Right lobe of liver (tissue), 4 donors: ENCODE measurements at regions not wholly inside any gene's neighbourhood (a gene's known extent, or its start where the extent isn't known, plus 50 kb on each side); places are given as distances from the start of the nearest gene placed in this dataset.

Source experiments
- CTCF ChIP-seq, 4 donors: fragments of 200-600 bp in 3 of 4; fragments of 450-650 bp in 1 of 4; IDR thresholded peaks; one replicate each; pipeline versions ENCODE4 v1.5.1 to v1.8.0; 2016 to 2022; ENCODE audit warnings: antibody characterized with exemption in 4 of 4, mild to moderate bottlenecking in 2 of 4
- POLR2A ChIP-seq: fragments of 450-650 bp; IDR thresholded peaks from one replicate; pipeline ENCODE4 v1.6.1; 2017; ENCODE audit warnings: antibody characterized with exemption, mild to moderate bottlenecking
- donor health status: DM: no; HTN: no; CAD: no.
- donor health status: DM: no; HTN: no; CAD: no.
- donor health status: DM: no; HTN: yes; CAD: no.

DNA sequence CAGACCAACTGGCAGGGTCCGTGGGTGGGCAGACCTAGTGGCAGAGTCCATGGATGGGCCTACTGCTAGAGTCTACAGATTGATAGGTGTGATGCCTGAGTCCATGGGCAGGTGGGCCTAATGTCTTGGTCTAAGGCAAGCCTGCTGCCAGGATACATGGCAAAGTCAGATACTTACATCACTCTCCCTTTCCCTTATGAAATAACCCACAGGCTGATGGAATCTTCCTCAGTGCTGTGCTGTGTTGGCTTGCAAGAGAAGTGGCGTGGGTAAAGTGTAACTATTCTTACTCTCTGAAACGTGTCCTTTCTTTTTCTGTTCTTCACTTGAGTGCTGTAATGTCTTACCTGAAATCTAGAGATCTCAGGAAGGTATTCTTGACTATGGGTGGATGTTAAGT lies 67.3 kb upstream of the ADRB2 start:
- TF ChIP-seq CTCF (IDR thresholded peaks at IDR 0.05) (no peak), POLR2A (no peak)
